BLaER1 treated with 17β-estradiol and CSF1 and Interleukin-3, amounts not matched to agents 10 nM and 100 nM (cell line): ENCODE measurements at regions not wholly inside any gene's neighbourhood (a gene's known extent, or its start where the extent isn't known, plus 50 kb on each side); places are given as distances from the start of the nearest gene placed in this dataset.
A peak's percentile ranks its signal among the peaks of the same experiment; 100 is the strongest.

Source experiments
- H3K27ac ChIP-seq, 11 experiments: shearing (Covaris generic); formaldehyde crosslinking; 2 replicates each; pipeline ENCODE4 v1.8.1; 2022
- H3K27me3 ChIP-seq, 11 experiments: shearing (Covaris generic); formaldehyde crosslinking; 2 replicates each; pipeline ENCODE4 v1.8.1; 2022
- H3K36me3 ChIP-seq, 11 experiments: shearing (Covaris generic); formaldehyde crosslinking; 2 replicates each; pipeline ENCODE4 v1.8.1; 2022
- H3K4me1 ChIP-seq, 10 experiments: shearing (Covaris generic); formaldehyde crosslinking; 2 replicates each; pipeline ENCODE4 v1.8.1; 2022
- H3K4me2 ChIP-seq, 11 experiments: shearing (Covaris generic); formaldehyde crosslinking; 2 replicates each; pipeline ENCODE4 v1.8.1; 2022
- H3K4me3 ChIP-seq, 10 experiments: shearing (Covaris generic); formaldehyde crosslinking; 2 replicates each; pipeline ENCODE4 v1.8.1; 2022
- H3K9ac ChIP-seq, 11 experiments: shearing (Covaris generic); formaldehyde crosslinking; 2 replicates each; pipeline ENCODE4 v1.8.1; 2022
- H3K9me3 ChIP-seq, 11 experiments: shearing (Covaris generic); formaldehyde crosslinking; replicated peaks in 1 of 11; 2 replicates each; pipeline ENCODE4 v1.8.1; 2022
- H4K20me1 ChIP-seq, 11 experiments: shearing (Covaris generic); formaldehyde crosslinking; 2 replicates each; pipeline ENCODE4 v1.8.1; 2022
- Cebpa-rat ChIP-seq, 11 experiments: shearing (Covaris generic); IDR thresholded peaks; 2 replicates each; pipeline ENCODE4 v1.8.1; 2022

GRCh38 chr12:113587720-113588119 lies 116.0 kb upstream of the LHX5 start:
- H3K27ac ChIP-seq, result no peak overlapping the region
- no peaks in the 10 kb centered on the region for H4K20me1 ChIP-seq
- H3K9me3 ChIP-seq, result peaks cover 0 to 7% (median 0%) of the 10 kb centered on the region in 11 experiments; a peak in 2 of 22 replicates
- no peak for TF ChIP-seq Cebpa-rat (IDR thresholded peaks at IDR 0.05)
- H3K4me2 ChIP-seq, result peak overlapping the region in 2 of 11 experiments; percentile 50 to 71; a peak in 4 of 22 replicates
- no peak overlapping the region for H3K9ac ChIP-seq
- H3K4me1 ChIP-seq, result peaks cover 11 to 50% (median 15%) of the 10 kb centered on the region in 10 experiments; a peak in 19 of 20 replicates
- H3K36me3 ChIP-seq, result no peaks in the 10 kb centered on the region
- peaks cover 0 to 4% (median 0%) of the 10 kb centered on the region in 11 experiments; a peak in 2 of 22 replicates for H3K27me3 ChIP-seq
- no peak overlapping the region for H3K4me3 ChIP-seq

- Histone ChIP-seq H3K9ac (no peak overlapping the region), H3K9me3 (peaks cover under 1 to 14% (median 6%) of the 10 kb centered on the region in 11 experiments; a peak in 19 of 22 replicates), H3K36me3 (no peaks in the 10 kb centered on the region), H3K4me2 (0 out of 22 replicates have a peak overlapping the region, but pooled peaks of 1 of the 11 experiments have one; percentile 18), H3K27ac (no peak overlapping the region), H3K4me1 (peaks cover 6 to 52% (median 7%) of the 10 kb centered on the region in 10 experiments; a peak in 18 of 20 replicates), H3K27me3 (no peaks in the 10 kb centered on the region), H3K4me3 (no peak overlapping the region), H4K20me1 (no peaks in the 10 kb centered on the region)
- TF ChIP-seq Cebpa-rat (IDR thresholded peaks at IDR 0.05), result no peak
Measured at GRCh38 chr12:113586461-113586860, 114.8 kb upstream of the LHX5 start.

GRCh38 chr12:113582521-113583218 lies 111.0 kb upstream of the LHX5 start:
- H3K36me3 ChIP-seq, result no peaks in the 10 kb centered on the region
- no peak overlapping the region for H3K9ac ChIP-seq
- H3K4me1 ChIP-seq, result peaks cover 2 to 26% (median 4%) of the 10 kb centered on the region in 10 experiments; a peak in 19 of 20 replicates
- no peak overlapping the region for H3K27ac ChIP-seq
- TF ChIP-seq Cebpa-rat (IDR thresholded peaks at IDR 0.05), result no peak
- peak overlapping the region in 3 of 11 experiments; percentile 18 to 38 (median 34); a peak in 3 of 22 replicates for H3K4me2 ChIP-seq
- no peaks in the 10 kb centered on the region for H4K20me1 ChIP-seq
- H3K4me3 ChIP-seq, result no peak overlapping the region
- H3K27me3 ChIP-seq, result no peaks in the 10 kb centered on the region
- peaks cover 13 to 26% (median 22%) of the 10 kb centered on the region in 11 experiments for H3K9me3 ChIP-seq

- no peak overlapping the region for H3K4me2 ChIP-seq
- H3K9ac ChIP-seq, result no peak overlapping the region
- no peaks in the 10 kb centered on the region for H4K20me1 ChIP-seq
- no peak overlapping the region for H3K27ac ChIP-seq
- peaks cover 13 to 24% (median 21%) of the 10 kb centered on the region in 11 experiments for H3K9me3 ChIP-seq
- TF ChIP-seq Cebpa-rat (IDR thresholded peaks at IDR 0.05), result no peak
- no peaks in the 10 kb centered on the region for H3K36me3 ChIP-seq
- H3K4me1 ChIP-seq, result peaks cover 7 to 24% (median 12%) of the 10 kb centered on the region in 10 experiments; a peak in 19 of 20 replicates
- no peak overlapping the region for H3K4me3 ChIP-seq
- H3K27me3 ChIP-seq, result no peaks in the 10 kb centered on the region
Measured at GRCh38 chr12:113581342-113581741, 109.7 kb upstream of the LHX5 start.

GRCh38 chr12:113580437-113580836 lies 108.8 kb upstream of the LHX5 start:
- H3K4me2 ChIP-seq, result no peak overlapping the region
- H3K4me3 ChIP-seq, result no peak overlapping the region
- no peaks in the 10 kb centered on the region for H4K20me1 ChIP-seq
- no peak overlapping the region for H3K27ac ChIP-seq
- H3K9me3 ChIP-seq, result peaks cover 13 to 24% (median 21%) of the 10 kb centered on the region in 11 experiments
- H3K27me3 ChIP-seq, result no peaks in the 10 kb centered on the region
- H3K4me1 ChIP-seq, result peaks cover 8 to 23% (median 12%) of the 10 kb centered on the region in 10 experiments; a peak in 19 of 20 replicates
- H3K36me3 ChIP-seq, result no peaks in the 10 kb centered on the region
- H3K9ac ChIP-seq, result no peak overlapping the region
- no peak for TF ChIP-seq Cebpa-rat (IDR thresholded peaks at IDR 0.05)

- H3K36me3 ChIP-seq, result no peaks in the 10 kb centered on the region
- peaks cover 13 to 24% (median 21%) of the 10 kb centered on the region in 11 experiments for H3K9me3 ChIP-seq
- H4K20me1 ChIP-seq, result no peaks in the 10 kb centered on the region
- H3K4me1 ChIP-seq, result peaks cover 8 to 18% (median 11%) of the 10 kb centered on the region in 10 experiments; a peak in 19 of 20 replicates
- H3K27me3 ChIP-seq, result no peaks in the 10 kb centered on the region
- no peak for TF ChIP-seq Cebpa-rat (IDR thresholded peaks at IDR 0.05)
- H3K4me3 ChIP-seq, result no peak overlapping the region
- no peak overlapping the region for H3K27ac ChIP-seq
- H3K9ac ChIP-seq, result no peak overlapping the region
- peak overlapping the region; percentile 27 to 55 (median 46); a peak in 21 of 22 replicates for H3K4me2 ChIP-seq
Measured at GRCh38 chr12:113577464-113578129, 105.9 kb upstream of the LHX5 start.

- TF ChIP-seq Cebpa-rat (IDR thresholded peaks at IDR 0.05), result no peak
- Histone ChIP-seq H3K4me1 (peaks cover 5 to 13% (median 10%) of the 10 kb centered on the region in 10 experiments; a peak in 19 of 20 replicates), H3K36me3 (no peaks in the 10 kb centered on the region), H3K27me3 (no peaks in the 10 kb centered on the region), H3K9me3 (peaks cover 0 to 8% (median 4%) of the 10 kb centered on the region in 11 experiments; a peak in 12 of 22 replicates), H3K27ac (no peak overlapping the region), H3K4me2 (no peak overlapping the region), H3K4me3 (no peak overlapping the region), H4K20me1 (no peaks in the 10 kb centered on the region), H3K9ac (no peak overlapping the region)
Measured at GRCh38 chr12:113575386-113575785, 103.7 kb upstream of the LHX5 start.

- H3K4me3 ChIP-seq, result no peak overlapping the region
- H3K4me1 ChIP-seq, result peaks cover 5 to 13% (median 10%) of the 10 kb centered on the region in 10 experiments; a peak in 19 of 20 replicates
- no peaks in the 10 kb centered on the region for H3K27me3 ChIP-seq
- H3K9me3 ChIP-seq, result no peaks in the 10 kb centered on the region
- no peak overlapping the region for H3K9ac ChIP-seq
- no peaks in the 10 kb centered on the region for H3K36me3 ChIP-seq
- no peak overlapping the region for H3K4me2 ChIP-seq
- H4K20me1 ChIP-seq, result no peaks in the 10 kb centered on the region
- no peak for TF ChIP-seq Cebpa-rat (IDR thresholded peaks at IDR 0.05)
- H3K27ac ChIP-seq, result no peak overlapping the region
Measured at GRCh38 chr12:113573148-113573547, 101.5 kb upstream of the LHX5 start.

GRCh38 chr12:113571713-113572112 lies 100.0 kb upstream of the LHX5 start:
- TF ChIP-seq Cebpa-rat (IDR thresholded peaks at IDR 0.05), result no peak
- Histone ChIP-seq H3K36me3 (no peaks in the 10 kb centered on the region), H3K4me1 (peaks cover 0 to 3% (median 0%) of the 10 kb centered on the region in 10 experiments; a peak in 3 of 20 replicates), H4K20me1 (no peaks in the 10 kb centered on the region), H3K27ac (no peak overlapping the region), H3K9ac (no peak overlapping the region), H3K27me3 (no peaks in the 10 kb centered on the region), H3K9me3 (no peaks in the 10 kb centered on the region), H3K4me3 (no peak overlapping the region), H3K4me2 (no peak overlapping the region)
